Right ventricle myocardium inferior (tissue), 1 donor: ENCODE measurements at regions not wholly inside any gene's neighbourhood (a gene's known extent, or its start where the extent isn't known, plus 50 kb on each side); places are given as distances from the start of the nearest gene placed in this dataset.

Experiments used
- ATAC-seq: fragments of 200-7000 bp; cut with Tn5 transposase; one replicate; pipeline ENCODE4 v1.9.1; 2020; ENCODE audit warnings: mild to moderate bottlenecking, moderate library complexity
- DNase-seq: peaks from one replicate; pipeline ENCODE4 v3.0.0; 2021; ENCODE audit errors: missing footprints
- intact Hi-C: fragments of 100-400 bp; cut with DNase I; formaldehyde crosslinking; loops from one replicate; pipeline ENCODE4 v1.11.0; 2022
- donor health status: DM: no; HTN: yes; CAD: no; lungs with severe emphysema.

GRCh38 chr13:105827111-105827809, 708.2 kb downstream of the EFNB2 start:
- intact Hi-C loops, result no loop called here
- no peak for DNase-seq
- no peak for ATAC-seq

GRCh38 chr13:105825071-105825470, 710.4 kb downstream of the EFNB2 start:
- no peak for DNase-seq
- intact Hi-C loops, result no loop called here
- no peak for ATAC-seq

GRCh38 chr13:105821337-105821736, 714.1 kb downstream of the EFNB2 start:
- intact Hi-C loops, result no loop called here
- no peak for DNase-seq
- no peak for ATAC-seq

- no peak for DNase-seq
- ATAC-seq, result no peak
- intact Hi-C loops, result no loop called here
Measured at GRCh38 chr13:105820415-105820814, 715.0 kb downstream of the EFNB2 start.

- ATAC-seq (no peak), DNase-seq (no peak)
- intact Hi-C loops, result no loop called here
Measured at GRCh38 chr13:105817498-105817897, 718.0 kb downstream of the EFNB2 start.

- DNase-seq, result no peak
- ATAC-seq, result no peak
- intact Hi-C loops, result no loop called here
Measured at GRCh38 chr13:105816994-105817393, 718.5 kb downstream of the EFNB2 start.

GRCh38 chr13:105814902-105815250, 720.6 kb downstream of the EFNB2 start:
- DNase-seq (no peak), ATAC-seq (no peak)
- intact Hi-C loops, result no loop called here

- intact Hi-C loops, result no loop called here
- no peak for ATAC-seq
- no peak for DNase-seq
Measured at GRCh38 chr13:105814219-105814901, 721.1 kb downstream of the EFNB2 start.

- no peak for ATAC-seq
- DNase-seq, result no peak
- intact Hi-C loops, result no loop called here
Measured at GRCh38 chr13:105806628-105806920, 728.9 kb downstream of the EFNB2 start.

- ATAC-seq, result no peak
- intact Hi-C loops, result no loop called here
- DNase-seq, result no peak
Measured at GRCh38 chr13:105805892-105806627, 729.4 kb downstream of the EFNB2 start.

- ATAC-seq (no peak), DNase-seq (no peak)
- intact Hi-C loops, result no loop called here
Measured at GRCh38 chr13:105804561-105805190, 730.8 kb downstream of the EFNB2 start.

GRCh38 chr13:105799155-105799554, 736.3 kb downstream of the EFNB2 start:
- DNase-seq (no peak), ATAC-seq (no peak)
- intact Hi-C loops, result no loop called here

- intact Hi-C loops, result no loop called here
- DNase-seq (no peak), ATAC-seq (no peak)
Measured at GRCh38 chr13:105798541-105798940, 736.9 kb downstream of the EFNB2 start.

GRCh38 chr13:105796081-105796480, 739.4 kb downstream of the EFNB2 start:
- intact Hi-C loops, result no loop called here
- DNase-seq (no peak), ATAC-seq (no peak)

GRCh38 chr13:105790923-105791322, 744.5 kb downstream of the EFNB2 start:
- DNase-seq (no peak), ATAC-seq (no peak)
- intact Hi-C loops, result no loop called here

GRCh38 chr13:105788530-105788929, 746.9 kb downstream of the EFNB2 start:
- ATAC-seq, result no peak
- DNase-seq, result no peak
- intact Hi-C loops, result no loop called here

- ATAC-seq (no peak), DNase-seq (no peak)
- intact Hi-C loops, result no loop called here
Measured at GRCh38 chr13:105787632-105788031, 747.8 kb downstream of the EFNB2 start.

GRCh38 chr13:105785436-105785835, 750.0 kb downstream of the EFNB2 start:
- intact Hi-C loops, result no loop called here
- ATAC-seq (no peak), DNase-seq (no peak)

GRCh38 chr13:105783261-105783660, 752.2 kb downstream of the EFNB2 start:
- intact Hi-C loops, result no loop called here
- ATAC-seq, result no peak
- no peak for DNase-seq

GRCh38 chr13:105778196-105778595, 757.3 kb downstream of the EFNB2 start:
- ATAC-seq (no peak), DNase-seq (no peak)
- intact Hi-C loops, result no loop called here
